Gastroesophageal sphincter (tissue), 3 donors: ENCODE measurements at regions not wholly inside any gene's neighbourhood (a gene's known extent, or its start where the extent isn't known, plus 50 kb on each side); places are given as distances from the start of the nearest gene placed in this dataset.

ENCODE experiments used
- CTCF ChIP-seq, 4 experiments: fragments of 200-600 bp in 2 of 4; fragments of 450-650 bp in 2 of 4; sonication (generic) in 1 of 4; IDR thresholded peaks; one replicate each; pipeline ENCODE4 v1.5.1; 2017 to 2019; ENCODE audit warnings: antibody characterized with exemption in 4 of 4, mild to moderate bottlenecking in 2 of 4, moderate library complexity in 2 of 4
- POLR2AphosphoS5 ChIP-seq: sonication (generic); formaldehyde crosslinking; IDR thresholded peaks from one replicate; pipeline ENCODE4 v1.6.1; 2017; ENCODE audit warnings: antibody characterized with exemption

GRCh38 chr7:86942081-86942480 lies 117.4 kb downstream of the ELAPOR2 start:
- no peak for TF ChIP-seq CTCF (IDR thresholded peaks at IDR 0.05)
- no peak for TF ChIP-seq POLR2AphosphoS5
